ENCODE measurements at regions not wholly inside any gene's neighbourhood (a gene's known extent, or its start where the extent isn't known, plus 50 kb on each side); places are given as distances from the start of the nearest gene placed in this dataset.
A peak's percentile ranks its signal among the peaks of the same experiment; 100 is the strongest.

- TF ChIP-seq, protein P1, sequence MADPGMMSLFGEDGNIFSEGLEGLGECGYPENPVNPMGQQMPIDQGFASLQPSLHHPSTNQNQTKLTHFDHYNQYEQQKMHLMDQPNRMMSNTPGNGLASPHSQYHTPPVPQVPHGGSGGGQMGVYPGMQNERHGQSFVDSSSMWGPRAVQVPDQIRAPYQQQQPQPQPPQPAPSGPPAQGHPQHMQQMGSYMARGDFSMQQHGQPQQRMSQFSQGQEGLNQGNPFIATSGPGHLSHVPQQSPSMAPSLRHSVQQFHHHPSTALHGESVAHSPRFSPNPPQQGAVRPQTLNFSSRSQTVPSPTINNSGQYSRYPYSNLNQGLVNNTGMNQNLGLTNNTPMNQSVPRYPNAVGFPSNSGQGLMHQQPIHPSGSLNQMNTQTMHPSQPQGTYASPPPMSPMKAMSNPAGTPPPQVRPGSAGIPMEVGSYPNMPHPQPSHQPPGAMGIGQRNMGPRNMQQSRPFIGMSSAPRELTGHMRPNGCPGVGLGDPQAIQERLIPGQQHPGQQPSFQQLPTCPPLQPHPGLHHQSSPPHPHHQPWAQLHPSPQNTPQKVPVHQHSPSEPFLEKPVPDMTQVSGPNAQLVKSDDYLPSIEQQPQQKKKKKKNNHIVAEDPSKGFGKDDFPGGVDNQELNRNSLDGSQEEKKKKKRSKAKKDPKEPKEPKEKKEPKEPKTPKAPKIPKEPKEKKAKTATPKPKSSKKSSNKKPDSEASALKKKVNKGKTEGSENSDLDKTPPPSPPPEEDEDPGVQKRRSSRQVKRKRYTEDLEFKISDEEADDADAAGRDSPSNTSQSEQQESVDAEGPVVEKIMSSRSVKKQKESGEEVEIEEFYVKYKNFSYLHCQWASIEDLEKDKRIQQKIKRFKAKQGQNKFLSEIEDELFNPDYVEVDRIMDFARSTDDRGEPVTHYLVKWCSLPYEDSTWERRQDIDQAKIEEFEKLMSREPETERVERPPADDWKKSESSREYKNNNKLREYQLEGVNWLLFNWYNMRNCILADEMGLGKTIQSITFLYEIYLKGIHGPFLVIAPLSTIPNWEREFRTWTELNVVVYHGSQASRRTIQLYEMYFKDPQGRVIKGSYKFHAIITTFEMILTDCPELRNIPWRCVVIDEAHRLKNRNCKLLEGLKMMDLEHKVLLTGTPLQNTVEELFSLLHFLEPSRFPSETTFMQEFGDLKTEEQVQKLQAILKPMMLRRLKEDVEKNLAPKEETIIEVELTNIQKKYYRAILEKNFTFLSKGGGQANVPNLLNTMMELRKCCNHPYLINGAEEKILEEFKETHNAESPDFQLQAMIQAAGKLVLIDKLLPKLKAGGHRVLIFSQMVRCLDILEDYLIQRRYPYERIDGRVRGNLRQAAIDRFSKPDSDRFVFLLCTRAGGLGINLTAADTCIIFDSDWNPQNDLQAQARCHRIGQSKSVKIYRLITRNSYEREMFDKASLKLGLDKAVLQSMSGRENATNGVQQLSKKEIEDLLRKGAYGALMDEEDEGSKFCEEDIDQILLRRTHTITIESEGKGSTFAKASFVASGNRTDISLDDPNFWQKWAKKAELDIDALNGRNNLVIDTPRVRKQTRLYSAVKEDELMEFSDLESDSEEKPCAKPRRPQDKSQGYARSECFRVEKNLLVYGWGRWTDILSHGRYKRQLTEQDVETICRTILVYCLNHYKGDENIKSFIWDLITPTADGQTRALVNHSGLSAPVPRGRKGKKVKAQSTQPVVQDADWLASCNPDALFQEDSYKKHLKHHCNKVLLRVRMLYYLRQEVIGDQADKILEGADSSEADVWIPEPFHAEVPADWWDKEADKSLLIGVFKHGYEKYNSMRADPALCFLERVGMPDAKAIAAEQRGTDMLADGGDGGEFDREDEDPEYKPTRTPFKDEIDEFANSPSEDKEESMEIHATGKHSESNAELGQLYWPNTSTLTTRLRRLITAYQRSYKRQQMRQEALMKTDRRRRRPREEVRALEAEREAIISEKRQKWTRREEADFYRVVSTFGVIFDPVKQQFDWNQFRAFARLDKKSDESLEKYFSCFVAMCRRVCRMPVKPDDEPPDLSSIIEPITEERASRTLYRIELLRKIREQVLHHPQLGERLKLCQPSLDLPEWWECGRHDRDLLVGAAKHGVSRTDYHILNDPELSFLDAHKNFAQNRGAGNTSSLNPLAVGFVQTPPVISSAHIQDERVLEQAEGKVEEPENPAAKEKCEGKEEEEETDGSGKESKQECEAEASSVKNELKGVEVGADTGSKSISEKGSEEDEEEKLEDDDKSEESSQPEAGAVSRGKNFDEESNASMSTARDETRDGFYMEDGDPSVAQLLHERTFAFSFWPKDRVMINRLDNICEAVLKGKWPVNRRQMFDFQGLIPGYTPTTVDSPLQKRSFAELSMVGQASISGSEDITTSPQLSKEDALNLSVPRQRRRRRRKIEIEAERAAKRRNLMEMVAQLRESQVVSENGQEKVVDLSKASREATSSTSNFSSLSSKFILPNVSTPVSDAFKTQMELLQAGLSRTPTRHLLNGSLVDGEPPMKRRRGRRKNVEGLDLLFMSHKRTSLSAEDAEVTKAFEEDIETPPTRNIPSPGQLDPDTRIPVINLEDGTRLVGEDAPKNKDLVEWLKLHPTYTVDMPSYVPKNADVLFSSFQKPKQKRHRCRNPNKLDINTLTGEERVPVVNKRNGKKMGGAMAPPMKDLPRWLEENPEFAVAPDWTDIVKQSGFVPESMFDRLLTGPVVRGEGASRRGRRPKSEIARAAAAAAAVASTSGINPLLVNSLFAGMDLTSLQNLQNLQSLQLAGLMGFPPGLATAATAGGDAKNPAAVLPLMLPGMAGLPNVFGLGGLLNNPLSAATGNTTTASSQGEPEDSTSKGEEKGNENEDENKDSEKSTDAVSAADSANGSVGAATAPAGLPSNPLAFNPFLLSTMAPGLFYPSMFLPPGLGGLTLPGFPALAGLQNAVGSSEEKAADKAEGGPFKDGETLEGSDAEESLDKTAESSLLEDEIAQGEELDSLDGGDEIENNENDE (IDR thresholded peaks at IDR 0.05; ENCODE audit: insufficient replicate concordance, low read length): peak; percentile 46
- peak in 1 of 2 experiments; percentile 51 for TF ChIP-seq BCL11A (IDR thresholded peaks at IDR 0.05; ENCODE audit: low read depth in 2 of 2, low read length in 2 of 2)
- TF ChIP-seq POLR2A (IDR thresholded peaks at IDR 0.05; ENCODE audit: control extremely low read depth in 1 of 2, low read depth in 2 of 2, low read length in 2 of 2): peak in 1 of 2 experiments; percentile 69; a peak in 1 of 3 replicates
- peak; percentile 44 for TF ChIP-seq TAF7 (optimal IDR thresholded peaks at IDR 0.05; ENCODE audit: borderline replicate concordance, low read depth, low read length)
- peak; percentile 72 for TF ChIP-seq NANOG (IDR thresholded peaks at IDR 0.05; ENCODE audit: insufficient read depth, low read depth, low read length, poor library complexity, severe bottlenecking)
Measured at GRCh38 chr2:729376-729861, 52.2 kb upstream of the TMEM18 start (continued).
